ENCODE measurements at regions not wholly inside any gene's neighbourhood (a gene's known extent, or its start where the extent isn't known, plus 50 kb on each side); places are given as distances from the start of the nearest gene placed in this dataset.

DNA sequence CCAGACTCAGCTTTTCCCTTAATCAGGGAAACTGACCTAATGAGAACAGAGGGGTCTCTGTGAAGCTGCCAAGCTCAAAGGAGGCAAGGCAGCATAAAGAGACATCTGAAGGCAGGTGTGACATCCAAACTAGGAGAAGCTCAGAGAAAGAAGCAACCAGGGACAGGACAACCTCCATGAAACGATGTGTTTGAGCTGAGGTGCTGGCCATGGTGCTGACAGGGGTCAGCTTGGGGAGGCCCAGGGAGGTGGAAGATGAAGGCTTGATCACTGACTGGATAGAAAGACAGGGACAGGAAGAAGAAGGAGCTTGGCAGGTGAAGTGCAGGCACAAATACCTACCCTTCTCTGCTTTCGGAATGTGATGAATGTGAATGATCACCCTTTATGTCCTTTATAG lies 179.5 kb upstream of the NSMCE3 start:
- Mint-ChIP-seq H3K4me3 (no peak overlapping the region), H3K27ac (no peak overlapping the region), H3K9me3 (no peaks in the 10 kb centered on the region), H3K36me3 (ENCODE audit: insufficient read depth in 1 of 3, low read depth in 3 of 3) (no peaks in the 10 kb centered on the region), H3K27me3 (ENCODE audit: low read depth) (no peaks in the 10 kb centered on the region; the same call in 1 of the 2 replicates), H3K4me1 (peaks cover 14 to 18% of the 10 kb centered on the region in 2 experiments)
- H4K91ac ChIP-seq (ENCODE audit: insufficient read length, low read depth, low read length), result no peak overlapping the region
- DNase-seq, result peak; percentile 54
- TF ChIP-seq, protein P1, sequence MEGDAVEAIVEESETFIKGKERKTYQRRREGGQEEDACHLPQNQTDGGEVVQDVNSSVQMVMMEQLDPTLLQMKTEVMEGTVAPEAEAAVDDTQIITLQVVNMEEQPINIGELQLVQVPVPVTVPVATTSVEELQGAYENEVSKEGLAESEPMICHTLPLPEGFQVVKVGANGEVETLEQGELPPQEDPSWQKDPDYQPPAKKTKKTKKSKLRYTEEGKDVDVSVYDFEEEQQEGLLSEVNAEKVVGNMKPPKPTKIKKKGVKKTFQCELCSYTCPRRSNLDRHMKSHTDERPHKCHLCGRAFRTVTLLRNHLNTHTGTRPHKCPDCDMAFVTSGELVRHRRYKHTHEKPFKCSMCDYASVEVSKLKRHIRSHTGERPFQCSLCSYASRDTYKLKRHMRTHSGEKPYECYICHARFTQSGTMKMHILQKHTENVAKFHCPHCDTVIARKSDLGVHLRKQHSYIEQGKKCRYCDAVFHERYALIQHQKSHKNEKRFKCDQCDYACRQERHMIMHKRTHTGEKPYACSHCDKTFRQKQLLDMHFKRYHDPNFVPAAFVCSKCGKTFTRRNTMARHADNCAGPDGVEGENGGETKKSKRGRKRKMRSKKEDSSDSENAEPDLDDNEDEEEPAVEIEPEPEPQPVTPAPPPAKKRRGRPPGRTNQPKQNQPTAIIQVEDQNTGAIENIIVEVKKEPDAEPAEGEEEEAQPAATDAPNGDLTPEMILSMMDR (conservative IDR thresholded peaks at IDR 0.05), result no peak
- no peak overlapping the region for H3K9ac ChIP-seq (ENCODE audit: extremely low read depth, insufficient read length, low read length)
- H3K27me3 ChIP-seq (ENCODE audit: insufficient read depth, low read length), result no peaks in the 10 kb centered on the region
- H2AFZ ChIP-seq (ENCODE audit: low read length), result no peak overlapping the region
- no peak overlapping the region for H3K27ac ChIP-seq (ENCODE audit: insufficient read length, low read depth, low read length)
- no peak overlapping the region for H3K4me2 ChIP-seq (ENCODE audit: insufficient read depth, insufficient read length, low read length)
- H3K79me2 ChIP-seq (ENCODE audit: insufficient read depth, low read length), result no peaks in the 10 kb centered on the region
- H2BK12ac ChIP-seq (ENCODE audit: insufficient read length, low read depth, low read length), result no peak overlapping the region
- H3K79me1 ChIP-seq (ENCODE audit: insufficient read depth, low read depth, low read length, poor library complexity, severe bottlenecking), result no peaks in the 10 kb centered on the region
- H2BK15ac ChIP-seq (ENCODE audit: low read depth, low read length), result no peak overlapping the region
- no peak overlapping the region for H2BK20ac ChIP-seq (ENCODE audit: low read depth, low read length, poor library complexity, severe bottlenecking)
- no peak overlapping the region for H2BK5ac ChIP-seq (ENCODE audit: insufficient read length, low read length)
- no peaks in the 10 kb centered on the region for H3K9me3 ChIP-seq (ENCODE audit: control insufficient read depth, low read depth, low read length)
- no peak overlapping the region for H2BK120ac ChIP-seq (ENCODE audit: low read depth, low read length, poor library complexity, severe bottlenecking)
- WGBS (ENCODE audit: extremely low coverage, insufficient read length, low lambda C conversion rate), result no CpG with 5 or more reads among the region's 2 CpGs
- no peak overlapping the region for H3T11ph ChIP-seq (ENCODE audit: low read length)
- H3K23me2 ChIP-seq (ENCODE audit: insufficient read length, low read depth, low read length, poor library complexity, severe bottlenecking), result no peaks in the 10 kb centered on the region
- no peak overlapping the region for H4K5ac ChIP-seq (ENCODE audit: insufficient read length, low read depth, low read length)
- no peak overlapping the region for H3K18ac ChIP-seq (ENCODE audit: insufficient read length, low read depth, low read length)
- no peaks in the 10 kb centered on the region for H4K20me1 ChIP-seq (ENCODE audit: control insufficient read depth, insufficient read depth, insufficient read length)
- no peak overlapping the region for H2AK5ac ChIP-seq (ENCODE audit: insufficient read length, low read length)
- no peak overlapping the region for H3K14ac ChIP-seq (ENCODE audit: insufficient read depth, low read length)
- H3K23ac ChIP-seq (ENCODE audit: insufficient read length, low read depth, low read length), result no peak overlapping the region
- H3K56ac ChIP-seq (ENCODE audit: insufficient read length, low read depth, low read length), result no peak overlapping the region
- no peak overlapping the region for H3K4ac ChIP-seq (ENCODE audit: low read depth, low read length)
- peaks cover 3% of the 10 kb centered on the region; the same call in 1 of the 2 replicates for H3K4me1 ChIP-seq (ENCODE audit: insufficient read depth, low read length)
- H4K8ac ChIP-seq (replicated peaks; ENCODE audit: insufficient read length, low read depth, low read length), result no peak overlapping the region

Measured in H9 (cell line).